ENCODE measurements at regions not wholly inside any gene's neighbourhood (a gene's known extent, or its start where the extent isn't known, plus 50 kb on each side); places are given as distances from the start of the nearest gene placed in this dataset.
"Not testable (repeated sequence)": the region's sequence is repeated elsewhere in the genome, so short reads cannot be mapped to it uniquely, and the experiment has no call there.

DNA sequence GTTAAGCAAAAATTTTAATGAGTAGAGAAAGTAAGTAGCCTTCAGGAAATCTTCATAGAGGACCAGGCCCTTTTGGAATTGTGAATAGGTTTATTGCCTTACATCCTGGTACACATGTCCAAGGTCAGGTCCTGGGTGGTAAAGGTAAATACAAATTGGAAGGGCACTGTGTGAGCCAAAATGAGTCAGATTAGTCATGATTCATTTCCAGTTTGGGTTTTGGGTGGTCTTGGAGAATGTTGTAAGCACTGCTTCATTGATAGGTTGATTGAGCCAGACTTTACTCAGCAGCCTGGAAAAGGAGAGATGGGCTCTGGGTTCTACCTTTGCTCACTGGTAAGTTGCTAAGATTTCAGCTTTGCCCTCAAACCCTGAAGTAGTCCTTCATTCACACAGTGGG, 82.5 kb upstream of the ZNF169 start:
- Mint-ChIP-seq H3K4me3 (no peak overlapping the region), H3K9me3 (no peaks in the 10 kb centered on the region), H3K4me1 (peaks cover 81% of the 10 kb centered on the region), H3K27ac (peak overlapping the region; percentile 40), H3K36me3 (peaks cover 90% of the 10 kb centered on the region)
- DNase-seq (ENCODE audit: low spot score in 2 of 2), result no peak
- ATAC-seq, result peak; percentile 4

DNA sequence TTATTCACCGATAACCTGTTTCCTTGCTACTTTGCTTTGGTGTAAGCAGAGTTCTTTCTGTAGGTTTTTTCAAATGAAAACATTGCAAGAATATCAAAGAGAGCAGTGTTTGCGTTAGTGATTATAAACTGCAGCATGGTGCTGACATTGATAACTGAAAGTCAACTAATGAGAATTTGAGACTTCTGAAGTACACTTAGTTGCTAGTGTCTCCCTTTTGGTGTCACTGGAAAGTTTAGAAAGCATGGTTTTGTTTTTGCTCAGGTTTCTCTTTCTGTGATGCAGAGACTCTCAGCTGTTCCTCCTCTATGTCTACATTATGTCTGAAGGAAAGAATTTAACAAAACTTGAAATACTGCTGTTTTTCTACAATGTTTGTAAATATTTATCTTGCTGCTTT, 80.2 kb upstream of the ZNF169 start:
- DNase-seq (ENCODE audit: low spot score in 2 of 2), result no peak
- H3K4me1 Mint-ChIP-seq, result peaks cover 79% of the 10 kb centered on the region
- no peaks in the 10 kb centered on the region for H3K9me3 Mint-ChIP-seq
- peak overlapping the region; percentile 24 for H3K27ac Mint-ChIP-seq
- H3K4me3 Mint-ChIP-seq, result peak overlapping the region; percentile 25
- peak; percentile 73 for ATAC-seq
- H3K36me3 Mint-ChIP-seq, result peaks cover 83% of the 10 kb centered on the region

DNA sequence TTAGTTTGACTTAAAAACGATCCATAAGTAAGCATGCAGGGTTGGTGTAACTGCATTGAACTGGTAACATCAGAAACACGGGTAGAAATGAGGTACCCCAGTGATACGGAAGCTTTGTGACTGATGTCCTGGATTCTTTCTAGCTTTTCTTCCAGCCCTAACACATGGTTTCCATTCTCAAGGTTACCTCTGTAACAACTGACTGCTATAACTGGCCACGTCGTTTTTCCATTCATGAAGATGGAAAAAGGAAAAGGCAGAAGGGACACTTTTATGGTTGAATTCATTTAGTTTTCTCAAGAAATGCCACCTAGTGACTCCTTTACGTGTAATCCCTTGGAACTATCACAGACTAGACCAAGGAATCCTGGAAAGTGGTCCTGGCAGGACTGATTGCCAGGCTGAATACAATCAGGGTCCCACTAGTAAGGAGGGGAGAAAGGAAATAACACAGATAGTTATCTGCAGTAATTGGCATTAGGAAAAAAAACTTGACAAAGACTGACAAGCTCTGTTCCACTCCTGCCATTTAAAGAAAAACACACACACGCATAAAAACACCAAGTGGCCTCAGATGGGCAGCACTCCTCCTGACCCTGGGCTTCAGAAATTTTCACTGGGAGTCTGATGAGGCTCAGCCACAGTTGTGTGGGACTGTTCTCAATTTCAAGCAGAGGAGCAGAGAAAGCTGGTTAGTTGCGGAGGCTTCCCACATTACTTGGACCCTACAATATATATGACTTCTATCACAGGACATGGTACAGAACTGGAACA, 77.5 kb upstream of the ZNF169 start:
- H3K36me3 Mint-ChIP-seq, result peaks cover 64% of the 10 kb centered on the region
- H3K9me3 Mint-ChIP-seq, result no peaks in the 10 kb centered on the region
- no peak for DNase-seq (ENCODE audit: low spot score in 2 of 2)
- H3K4me3 Mint-ChIP-seq, result no peak overlapping the region
- H3K4me1 Mint-ChIP-seq, result peaks cover 57% of the 10 kb centered on the region
- H3K27ac Mint-ChIP-seq, result peak overlapping the region; percentile 45
- no peak for ATAC-seq

DNA sequence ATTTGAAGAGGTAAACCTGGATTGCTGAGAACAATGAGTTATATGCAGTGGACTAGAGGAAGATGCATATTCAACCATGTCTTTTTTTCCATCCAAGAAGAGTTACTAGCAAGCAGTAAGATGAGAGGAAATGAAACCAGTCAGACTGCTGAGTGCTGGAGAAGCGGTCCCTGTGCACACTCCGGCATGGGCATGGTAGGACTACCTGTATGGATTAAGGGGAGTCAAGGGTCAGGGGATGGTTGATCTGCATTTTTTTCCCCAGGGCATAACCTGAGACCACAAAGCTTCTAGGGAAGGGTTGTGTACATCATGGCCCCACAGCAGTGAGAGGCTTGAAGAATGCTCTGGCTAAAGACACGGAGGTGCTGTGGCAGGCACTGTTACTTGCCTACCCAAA, 76.6 kb upstream of the ZNF169 start:
- Mint-ChIP-seq H3K4me3 (no peak overlapping the region), H3K27ac (no peak overlapping the region)
- no peak for ATAC-seq

DNA sequence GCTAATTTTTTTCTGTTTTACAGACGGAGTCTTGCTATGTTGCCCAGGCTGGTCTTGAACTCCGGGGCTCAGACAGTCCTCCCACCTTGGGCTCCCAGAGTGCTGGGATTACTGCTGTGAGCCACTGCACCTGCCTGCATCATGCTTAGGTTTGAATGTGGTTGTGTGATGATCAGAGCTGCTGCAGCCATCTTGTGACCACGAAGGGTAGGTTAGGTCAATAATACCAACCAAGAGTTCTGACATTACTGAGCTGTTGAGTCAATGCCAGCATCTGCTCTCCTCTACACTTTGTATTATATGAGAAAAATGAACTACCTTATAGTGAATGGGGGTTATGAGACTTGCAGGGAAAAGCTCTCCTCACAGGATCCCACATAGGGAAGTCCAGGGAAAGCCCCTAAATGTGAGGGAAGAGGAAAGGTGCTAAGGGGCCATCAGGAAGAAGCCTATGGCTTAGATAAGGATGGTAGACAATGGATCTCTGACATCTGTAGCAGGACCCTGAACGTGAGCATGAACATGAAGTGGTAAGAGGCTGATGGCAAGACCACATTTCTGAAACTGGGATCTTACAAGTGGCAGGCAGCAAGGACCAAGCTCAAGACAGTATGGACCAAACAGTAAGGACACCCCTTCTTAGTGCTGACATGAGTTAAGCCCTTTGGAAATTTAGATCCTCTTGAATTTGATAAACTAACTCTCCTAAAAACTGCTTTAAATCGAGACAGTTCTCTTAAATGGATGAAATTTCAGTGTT, 75.7 kb upstream of the ZNF169 start:
- H3K36me3 Mint-ChIP-seq, result peaks cover 48% of the 10 kb centered on the region
- DNase-seq (ENCODE audit: low spot score in 2 of 2), result no peak
- H3K4me1 Mint-ChIP-seq, result peaks cover 43% of the 10 kb centered on the region
- no peaks in the 10 kb centered on the region for H3K9me3 Mint-ChIP-seq
- peak overlapping the region; percentile 81 for H3K27ac Mint-ChIP-seq
- peak; percentile 82 for ATAC-seq
- H3K4me3 Mint-ChIP-seq, result no peak overlapping the region

More for the DNA sequence above, 76.6 kb upstream of the ZNF169 start:
- peaks cover 48% of the 10 kb centered on the region for H3K4me1 Mint-ChIP-seq
- no peak for DNase-seq (ENCODE audit: low spot score in 2 of 2)
- H3K36me3 Mint-ChIP-seq, result peaks cover 54% of the 10 kb centered on the region
- no peaks in the 10 kb centered on the region for H3K9me3 Mint-ChIP-seq

DNA sequence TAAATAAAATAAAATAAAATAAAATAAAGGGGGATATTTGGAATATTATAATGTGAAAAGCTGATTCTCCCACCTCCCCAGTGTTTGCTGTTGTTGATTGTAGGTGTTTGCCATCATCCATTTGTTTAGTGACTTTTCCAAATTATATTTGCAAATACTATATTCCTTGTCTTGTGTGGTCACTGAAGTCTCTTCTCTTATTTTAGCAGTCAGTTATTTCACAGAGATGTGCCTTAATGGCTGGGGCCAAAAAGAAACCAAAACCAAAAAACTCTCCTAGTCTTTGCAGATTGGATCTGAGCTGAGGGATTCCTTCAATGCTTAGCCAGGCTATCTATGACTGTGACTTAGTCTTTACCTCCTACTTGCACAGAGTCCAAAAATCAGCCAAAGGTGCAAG, 70.9 kb upstream of the ZNF169 start:
- Mint-ChIP-seq H3K9me3 (peaks cover 7% of the 10 kb centered on the region), H3K27ac (no peak overlapping the region), H3K36me3 (peaks cover 14% of the 10 kb centered on the region), H3K4me1 (peaks cover 20% of the 10 kb centered on the region), H3K4me3 (no peak overlapping the region)
- DNase-seq (ENCODE audit: low spot score in 2 of 2) (no peak), ATAC-seq (no peak)

DNA sequence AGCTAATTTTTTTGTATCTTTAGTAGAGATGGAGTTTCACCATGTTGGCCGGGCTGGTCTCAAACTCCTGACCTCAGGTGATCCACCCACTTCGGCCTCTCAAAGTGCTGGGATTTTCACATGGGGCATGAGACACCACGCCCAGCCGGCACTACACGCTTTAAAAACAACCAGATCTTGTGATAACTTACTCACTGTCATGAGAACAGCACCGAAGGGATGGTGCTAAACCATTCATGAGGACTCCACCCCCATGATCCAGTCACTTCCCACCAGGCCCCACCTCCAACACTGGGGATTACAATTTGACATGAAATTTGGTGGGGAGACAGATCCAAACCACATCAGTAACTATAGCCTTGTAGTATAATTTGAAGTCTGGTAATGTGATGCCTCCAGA, 67.4 kb upstream of the ZNF169 start:
- H3K9me3 Mint-ChIP-seq, result peaks cover 15% of the 10 kb centered on the region
- DNase-seq (ENCODE audit: low spot score in 2 of 2); H3K4me3 Mint-ChIP-seq; H3K27ac Mint-ChIP-seq; ATAC-seq; H3K36me3 Mint-ChIP-seq: not testable (repeated sequence)
- peaks cover 15% of the 10 kb centered on the region for H3K4me1 Mint-ChIP-seq

DNA sequence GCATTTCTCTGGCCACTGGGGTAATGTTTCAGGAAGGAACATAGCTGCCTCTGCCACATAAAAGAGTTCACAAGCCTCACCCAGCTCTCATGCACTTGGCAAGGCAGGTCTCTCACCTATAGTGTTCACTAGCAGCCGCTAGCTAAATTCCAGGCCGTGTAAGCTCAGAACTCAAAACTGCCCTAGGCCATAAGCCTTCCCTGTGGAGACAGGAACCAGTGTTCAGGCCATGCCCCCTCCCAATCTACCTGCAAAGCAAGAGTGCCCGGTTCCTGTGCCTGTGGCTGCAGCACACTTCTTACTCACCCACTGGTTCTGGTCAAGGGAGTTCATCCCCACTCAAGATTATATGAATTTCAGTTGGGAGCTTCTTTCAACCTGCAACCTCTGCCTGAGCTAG, 60.7 kb upstream of the ZNF169 start:
- peaks cover 9% of the 10 kb centered on the region for H3K9me3 Mint-ChIP-seq

DNA sequence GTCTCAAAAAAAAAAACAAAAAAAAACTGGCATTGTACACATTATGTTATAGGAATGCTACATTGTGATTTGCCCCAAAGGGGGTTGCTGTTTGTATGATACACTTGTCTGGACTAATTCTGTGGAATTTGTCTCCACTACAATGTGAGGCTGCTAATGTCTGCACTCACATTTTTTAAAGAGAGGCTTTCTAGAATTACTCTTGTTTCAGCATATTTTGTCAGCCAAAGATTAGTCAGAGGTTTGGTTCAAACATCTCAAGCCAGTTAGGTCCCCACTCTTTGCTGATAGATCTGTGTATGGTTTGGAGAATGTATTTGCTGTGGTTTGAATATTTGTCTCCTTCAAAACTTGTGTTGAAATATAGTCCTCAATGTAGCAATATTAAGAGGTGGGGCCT, 59.3 kb upstream of the ZNF169 start:
- no peaks in the 10 kb centered on the region for H3K36me3 Mint-ChIP-seq
- no peak overlapping the region for H3K27ac Mint-ChIP-seq
- ATAC-seq, result no peak
- peaks cover 11% of the 10 kb centered on the region for H3K9me3 Mint-ChIP-seq
- no peak for DNase-seq (ENCODE audit: low spot score in 2 of 2)
- no peaks in the 10 kb centered on the region for H3K4me1 Mint-ChIP-seq
- H3K4me3 Mint-ChIP-seq, result no peak overlapping the region

More for the DNA sequence above, 60.7 kb upstream of the ZNF169 start:
- Mint-ChIP-seq H3K27ac (no peak overlapping the region), H3K36me3 (no peaks in the 10 kb centered on the region), H3K4me1 (no peaks in the 10 kb centered on the region), H3K4me3 (no peak overlapping the region)
- ATAC-seq (no peak), DNase-seq (ENCODE audit: low spot score in 2 of 2) (no peak)

DNA sequence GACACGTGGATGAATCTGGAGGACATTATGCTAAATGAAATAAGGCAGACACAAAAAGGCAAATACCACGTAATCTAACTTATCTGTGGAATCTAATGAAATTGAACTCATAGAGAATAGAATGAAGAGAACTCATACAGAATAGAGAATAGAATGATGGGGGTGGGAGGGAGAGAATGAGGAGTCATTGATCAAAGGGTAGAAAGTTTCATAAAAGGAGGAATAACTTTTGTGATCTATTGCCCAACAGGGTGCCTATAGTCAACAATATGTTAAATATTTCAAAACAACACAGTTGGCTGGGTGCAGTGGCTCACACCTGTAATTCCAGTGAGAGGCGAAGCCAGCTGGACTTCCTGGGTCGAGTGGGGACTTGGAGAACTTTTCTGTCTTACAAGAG, 54.9 kb upstream of the ZNF169 start:
- ATAC-seq, result no peak
- no peak overlapping the region for H3K27ac Mint-ChIP-seq

DNA sequence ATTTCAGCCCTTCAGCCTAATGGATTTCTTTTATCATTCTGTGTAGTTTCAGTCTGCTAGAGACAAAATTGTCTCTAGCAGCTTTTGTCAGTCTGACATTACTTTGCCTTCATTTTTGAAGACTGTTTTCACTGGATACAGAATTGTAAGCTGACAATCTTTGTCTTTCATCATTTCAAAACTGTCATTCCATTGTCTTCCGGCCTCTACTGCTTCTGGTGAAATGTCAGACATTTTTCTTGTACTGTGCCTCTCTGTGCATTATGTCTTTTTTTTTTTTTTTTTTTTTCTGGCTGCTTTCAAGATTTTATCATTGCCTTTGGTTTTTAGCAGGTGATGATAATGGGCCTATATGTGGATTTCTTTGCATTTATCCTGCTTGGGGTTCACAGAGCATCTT, 51.3 kb upstream of the ZNF169 start:
- Mint-ChIP-seq H3K4me1 (no peaks in the 10 kb centered on the region), H3K27ac (no peak overlapping the region), H3K4me3 (no peak overlapping the region), H3K9me3 (peaks cover 6% of the 10 kb centered on the region), H3K36me3 (no peaks in the 10 kb centered on the region)
- DNase-seq (ENCODE audit: low spot score in 2 of 2), result no peak
- no peak for ATAC-seq

More for the DNA sequence above, 54.9 kb upstream of the ZNF169 start:
- H3K4me1 Mint-ChIP-seq, result no peaks in the 10 kb centered on the region
- no peak for DNase-seq (ENCODE audit: low spot score in 2 of 2)
- no peak overlapping the region for H3K4me3 Mint-ChIP-seq
- no peaks in the 10 kb centered on the region for H3K36me3 Mint-ChIP-seq
- peaks cover 6% of the 10 kb centered on the region for H3K9me3 Mint-ChIP-seq

Data from stimulated activated effector memory CD8-positive, alpha-beta T cell treated with anti-CD3 and anti-CD28 coated beads, Interleukin-12 subunit alpha, Interleukin-12 subunit beta, amount 100 ng/mL, for 72 hours (primary cell).